ENCODE measurements at regions not wholly inside any gene's neighbourhood (a gene's known extent, or its start where the extent isn't known, plus 50 kb on each side); places are given as distances from the start of the nearest gene placed in this dataset.

DNA sequence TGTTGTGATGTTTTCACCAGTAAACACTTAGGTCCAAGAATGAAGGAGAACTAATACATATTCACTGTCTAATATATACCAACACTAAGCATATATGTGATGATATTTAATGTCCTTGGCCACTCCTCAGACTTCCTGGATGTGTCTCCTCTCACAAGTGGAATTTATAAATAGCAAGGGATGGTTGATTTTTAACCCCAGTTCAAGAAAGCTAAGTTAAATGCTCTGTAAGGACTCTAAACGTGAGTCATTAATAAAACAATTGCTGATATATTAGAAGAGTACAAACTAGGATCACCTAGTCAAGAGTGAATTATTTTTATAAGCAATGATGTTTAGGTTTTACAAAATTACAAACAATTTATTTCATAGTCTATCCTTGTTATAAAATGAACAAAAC, 355.9 kb upstream of the TMEM229A start (continued):
- TF ChIP-seq GTF2F1 (IDR thresholded peaks at IDR 0.05; ENCODE audit: borderline replicate concordance, low read depth, low read length) (no peak), MAFK (IDR thresholded peaks at IDR 0.05; ENCODE audit: low read depth, low read length) (no peak)
- TF ChIP-seq, protein P1, sequence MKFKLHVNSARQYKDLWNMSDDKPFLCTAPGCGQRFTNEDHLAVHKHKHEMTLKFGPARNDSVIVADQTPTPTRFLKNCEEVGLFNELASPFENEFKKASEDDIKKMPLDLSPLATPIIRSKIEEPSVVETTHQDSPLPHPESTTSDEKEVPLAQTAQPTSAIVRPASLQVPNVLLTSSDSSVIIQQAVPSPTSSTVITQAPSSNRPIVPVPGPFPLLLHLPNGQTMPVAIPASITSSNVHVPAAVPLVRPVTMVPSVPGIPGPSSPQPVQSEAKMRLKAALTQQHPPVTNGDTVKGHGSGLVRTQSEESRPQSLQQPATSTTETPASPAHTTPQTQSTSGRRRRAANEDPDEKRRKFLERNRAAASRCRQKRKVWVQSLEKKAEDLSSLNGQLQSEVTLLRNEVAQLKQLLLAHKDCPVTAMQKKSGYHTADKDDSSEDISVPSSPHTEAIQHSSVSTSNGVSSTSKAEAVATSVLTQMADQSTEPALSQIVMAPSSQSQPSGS (IDR thresholded peaks at IDR 0.05; ENCODE audit: low read length): no peak
